ENCODE measurements at regions not wholly inside any gene's neighbourhood (a gene's known extent, or its start where the extent isn't known, plus 50 kb on each side); places are given as distances from the start of the nearest gene placed in this dataset.

DNA sequence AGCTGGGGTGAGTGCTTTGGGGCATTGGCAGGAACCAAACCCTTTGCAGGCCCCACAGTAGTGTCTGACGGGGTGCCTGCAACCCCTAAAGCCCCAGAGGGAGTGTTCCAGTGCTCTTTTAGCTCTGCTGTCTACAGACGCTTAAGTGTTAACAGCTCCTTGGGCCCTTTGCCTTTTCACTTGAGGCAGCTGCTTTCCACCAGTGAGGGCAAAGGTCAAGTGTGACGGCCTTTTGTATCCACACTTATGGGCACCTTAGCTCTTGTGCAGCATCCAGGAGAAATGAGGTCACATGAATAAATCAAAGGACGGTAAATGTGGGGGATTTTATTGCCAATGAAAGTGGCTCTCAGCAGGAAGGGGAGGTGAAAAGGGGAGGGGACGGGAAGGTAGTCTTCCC lies 241.4 kb upstream of the PCSK5 start:
- TF ChIP-seq ISL1 (CRISPR knock-in tag; IDR thresholded peaks at IDR 0.05) (no peak), CREB5 (CRISPR knock-in tag; IDR thresholded peaks at IDR 0.05; ENCODE audit: low read depth) (no peak), PPARA (CRISPR knock-in tag; IDR thresholded peaks at IDR 0.05; ENCODE audit: borderline replicate concordance) (no peak), ZFP30 (CRISPR knock-in tag; IDR thresholded peaks at IDR 0.05) (no peak), ARNTL (CRISPR knock-in tag; IDR thresholded peaks at IDR 0.05; ENCODE audit: borderline replicate concordance, low read depth) (no peak), SNAI2 (CRISPR knock-in tag; IDR thresholded peaks at IDR 0.05) (no peak), CSDC2 (CRISPR knock-in tag; IDR thresholded peaks at IDR 0.05) (no peak), ZNF8 (CRISPR knock-in tag; IDR thresholded peaks at IDR 0.05) (no peak), RARB (CRISPR knock-in tag; IDR thresholded peaks at IDR 0.05) (no peak), TCF4 (CRISPR knock-in tag; IDR thresholded peaks at IDR 0.05; ENCODE audit: borderline replicate concordance) (no peak)
- TF ChIP-seq, protein P1, sequence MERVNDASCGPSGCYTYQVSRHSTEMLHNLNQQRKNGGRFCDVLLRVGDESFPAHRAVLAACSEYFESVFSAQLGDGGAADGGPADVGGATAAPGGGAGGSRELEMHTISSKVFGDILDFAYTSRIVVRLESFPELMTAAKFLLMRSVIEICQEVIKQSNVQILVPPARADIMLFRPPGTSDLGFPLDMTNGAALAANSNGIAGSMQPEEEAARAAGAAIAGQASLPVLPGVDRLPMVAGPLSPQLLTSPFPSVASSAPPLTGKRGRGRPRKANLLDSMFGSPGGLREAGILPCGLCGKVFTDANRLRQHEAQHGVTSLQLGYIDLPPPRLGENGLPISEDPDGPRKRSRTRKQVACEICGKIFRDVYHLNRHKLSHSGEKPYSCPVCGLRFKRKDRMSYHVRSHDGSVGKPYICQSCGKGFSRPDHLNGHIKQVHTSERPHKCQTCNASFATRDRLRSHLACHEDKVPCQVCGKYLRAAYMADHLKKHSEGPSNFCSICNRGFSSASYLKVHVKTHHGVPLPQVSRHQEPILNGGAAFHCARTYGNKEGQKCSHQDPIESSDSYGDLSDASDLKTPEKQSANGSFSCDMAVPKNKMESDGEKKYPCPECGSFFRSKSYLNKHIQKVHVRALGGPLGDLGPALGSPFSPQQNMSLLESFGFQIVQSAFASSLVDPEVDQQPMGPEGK (CRISPR knock-in tag; IDR thresholded peaks at IDR 0.05; ENCODE audit: borderline replicate concordance) = no peak
- TF ChIP-seq, protein P2, sequence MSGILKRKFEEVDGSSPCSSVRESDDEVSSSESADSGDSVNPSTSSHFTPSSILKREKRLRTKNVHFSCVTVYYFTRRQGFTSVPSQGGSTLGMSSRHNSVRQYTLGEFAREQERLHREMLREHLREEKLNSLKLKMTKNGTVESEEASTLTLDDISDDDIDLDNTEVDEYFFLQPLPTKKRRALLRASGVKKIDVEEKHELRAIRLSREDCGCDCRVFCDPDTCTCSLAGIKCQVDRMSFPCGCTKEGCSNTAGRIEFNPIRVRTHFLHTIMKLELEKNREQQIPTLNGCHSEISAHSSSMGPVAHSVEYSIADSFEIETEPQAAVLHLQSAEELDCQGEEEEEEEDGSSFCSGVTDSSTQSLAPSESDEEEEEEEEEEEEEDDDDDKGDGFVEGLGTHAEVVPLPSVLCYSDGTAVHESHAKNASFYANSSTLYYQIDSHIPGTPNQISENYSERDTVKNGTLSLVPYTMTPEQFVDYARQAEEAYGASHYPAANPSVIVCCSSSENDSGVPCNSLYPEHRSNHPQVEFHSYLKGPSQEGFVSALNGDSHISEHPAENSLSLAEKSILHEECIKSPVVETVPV (CRISPR knock-in tag; IDR thresholded peaks at IDR 0.05) = no peak

All from SK-N-SH treated with all-trans-retinoic acid at 6 μM for 48 hours (cell line).